Loucy (cell line): ENCODE measurements at regions not wholly inside any gene's neighbourhood (a gene's known extent, or its start where the extent isn't known, plus 50 kb on each side); places are given as distances from the start of the nearest gene placed in this dataset.

Experiments
- H2AFZ ChIP-seq: fragments of 200-600 bp; sonication (generic); 2 replicates; pipeline ENCODE4 v1.6.0; 2016; ENCODE audit warnings: antibody characterized with exemption, mild to moderate bottlenecking, low read length, moderate library complexity
- H3F3A ChIP-seq: fragments of 200-600 bp; 2 replicates; pipeline ENCODE4 v1.6.0; 2016; ENCODE audit warnings: antibody characterized with exemption, low read depth, mild to moderate bottlenecking
- H3K27me3 ChIP-seq: fragments of 200-600 bp; sonication (generic); 2 replicates; pipeline ENCODE4 v1.6.1; 2014; ENCODE audit warnings: low read length, mild to moderate bottlenecking; ENCODE audit not compliant: insufficient read depth, poor library complexity, severe bottlenecking
- H3K36me3 ChIP-seq: fragments of 200-600 bp; sonication (generic); 2 replicates; pipeline ENCODE4 v1.6.1; 2016; ENCODE audit warnings: low read length; ENCODE audit not compliant: insufficient read depth
- H3K4me1 ChIP-seq: fragments of 200-600 bp; sonication (generic); 2 replicates; pipeline ENCODE4 v1.5.1; 2014; ENCODE audit warnings: low read length, mild to moderate bottlenecking; ENCODE audit not compliant: insufficient read depth, poor library complexity, severe bottlenecking
- H3K4me2 ChIP-seq: fragments of 200-600 bp; sonication (generic); 2 replicates; pipeline ENCODE4 v1.6.0; 2014; ENCODE audit warnings: antibody characterized with exemption, low read length, low read depth, mild to moderate bottlenecking; ENCODE audit not compliant: poor library complexity, severe bottlenecking
- H3K4me3 ChIP-seq: fragments of 200-600 bp; sonication (generic); 2 replicates; pipeline ENCODE4 v1.5.1; 2014; ENCODE audit warnings: low read length, mild to moderate bottlenecking, mixed read lengths; ENCODE audit not compliant: poor library complexity, severe bottlenecking
- H3K79me2 ChIP-seq: fragments of 200-600 bp; sonication (generic); 2 replicates; pipeline ENCODE4 v1.6.1; 2014; ENCODE audit warnings: low read length; ENCODE audit not compliant: insufficient read depth
- H3K9ac ChIP-seq: fragments of 200-600 bp; sonication (generic); 2 replicates; pipeline ENCODE4 v1.6.0; 2014; ENCODE audit warnings: mild to moderate bottlenecking, low read depth, low read length, moderate library complexity; ENCODE audit not compliant: poor library complexity, severe bottlenecking
- H3K9me2 ChIP-seq: fragments of 200-600 bp; sonication (generic); replicated peaks from 2 replicates; pipeline ENCODE4 v1.6.1; 2016; ENCODE audit warnings: low read depth, low read length, mixed read lengths
- H3K9me3 ChIP-seq: fragments of 200-600 bp; sonication (generic); 2 replicates; pipeline ENCODE4 v1.6.1; 2014; ENCODE audit warnings: mild to moderate bottlenecking, antibody characterized with exemption, low read length, low read depth; ENCODE audit not compliant: insufficient read depth
- H4K20me1 ChIP-seq: fragments of 200-600 bp; sonication (generic); 2 replicates; pipeline ENCODE4 v1.6.0; 2014; ENCODE audit warnings: antibody characterized with exemption, low read length, mild to moderate bottlenecking; ENCODE audit not compliant: insufficient read depth, poor library complexity, severe bottlenecking
- CTCF ChIP-seq: fragments of 200-600 bp; sonication (generic); conservative IDR thresholded peaks from 2 replicates; pipeline ENCODE4 v1.5.1; 2014; ENCODE audit warnings: mild to moderate bottlenecking, antibody characterized with exemption, low read length
- EZH2phosphoT487 ChIP-seq: fragments of 200-600 bp; IDR thresholded peaks from 2 replicates; pipeline ENCODE4 v1.6.1; 2018; ENCODE audit warnings: antibody characterized with exemption, mild to moderate bottlenecking, moderate library complexity, borderline replicate concordance

- TF ChIP-seq EZH2phosphoT487, result no peak
- TF ChIP-seq CTCF, result no peak
- no peak overlapping the region for H3K9ac ChIP-seq
- H3K4me1 ChIP-seq, result no peaks in the 10 kb centered on the region
- H3F3A ChIP-seq, result no peaks in the 10 kb centered on the region
- no peaks in the 10 kb centered on the region for H3K9me2 ChIP-seq
- no peak overlapping the region for H2AFZ ChIP-seq
- H3K27me3 ChIP-seq, result no peaks in the 10 kb centered on the region
- H3K4me3 ChIP-seq, result no peak overlapping the region
- no peaks in the 10 kb centered on the region for H3K9me3 ChIP-seq
- H4K20me1 ChIP-seq, result no peaks in the 10 kb centered on the region
- no peaks in the 10 kb centered on the region for H3K36me3 ChIP-seq
- H3K79me2 ChIP-seq, result no peaks in the 10 kb centered on the region
- H3K4me2 ChIP-seq, result no peak overlapping the region
Measured at GRCh38 chr10:100615241-100615640, 79.5 kb downstream of the HIF1AN start.

- Histone ChIP-seq H3K9ac (no peak overlapping the region), H4K20me1 (no peaks in the 10 kb centered on the region), H3K9me2 (no peaks in the 10 kb centered on the region), H2AFZ (no peak overlapping the region), H3K4me3 (no peak overlapping the region), H3K4me1 (no peaks in the 10 kb centered on the region), H3K4me2 (no peak overlapping the region), H3K9me3 (no peaks in the 10 kb centered on the region), H3K27me3 (no peaks in the 10 kb centered on the region), H3F3A (no peaks in the 10 kb centered on the region), H3K79me2 (no peaks in the 10 kb centered on the region), H3K36me3 (no peaks in the 10 kb centered on the region)
- TF ChIP-seq CTCF (no peak), EZH2phosphoT487 (no peak)
Measured at GRCh38 chr10:100615908-100616307, 80.2 kb downstream of the HIF1AN start.

DNA sequence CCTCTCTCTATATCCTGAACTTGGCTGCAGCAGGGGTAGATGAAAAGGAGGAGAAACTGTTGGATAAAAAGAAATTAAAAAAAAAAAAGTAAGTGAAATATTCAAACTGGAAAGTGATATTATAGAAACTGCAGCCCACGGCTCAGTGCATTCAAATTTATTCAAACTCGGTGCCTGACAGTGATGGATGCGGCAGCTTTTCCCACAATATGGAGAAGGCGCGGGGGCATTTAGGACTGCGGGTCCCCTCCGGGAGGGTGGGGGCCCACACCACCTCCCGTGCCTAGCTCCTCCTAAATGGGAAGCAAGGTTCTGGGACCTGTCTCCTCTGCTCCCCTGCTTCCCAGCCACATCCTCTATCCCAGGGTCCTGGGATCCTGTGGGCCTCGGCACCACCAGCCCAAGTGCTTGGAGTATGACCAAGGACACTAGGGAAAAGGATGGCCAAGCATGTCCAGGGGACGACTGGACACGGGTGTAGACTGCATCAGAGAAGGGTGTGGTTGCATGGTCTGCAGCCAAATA lies 82.4 kb downstream of the HIF1AN start:
- Histone ChIP-seq H3K4me2 (no peak overlapping the region), H3K9ac (no peak overlapping the region), H3K9me2 (no peaks in the 10 kb centered on the region), H3K36me3 (no peaks in the 10 kb centered on the region), H4K20me1 (no peaks in the 10 kb centered on the region), H3K4me1 (no peaks in the 10 kb centered on the region), H3K27me3 (no peaks in the 10 kb centered on the region), H3F3A (no peaks in the 10 kb centered on the region), H2AFZ (no peak overlapping the region), H3K4me3 (no peak overlapping the region), H3K79me2 (no peaks in the 10 kb centered on the region), H3K9me3 (no peaks in the 10 kb centered on the region)
- TF ChIP-seq EZH2phosphoT487, result no peak
- no peak for TF ChIP-seq CTCF
